ENCODE measurements at regions not wholly inside any gene's neighbourhood (a gene's known extent, or its start where the extent isn't known, plus 50 kb on each side); places are given as distances from the start of the nearest gene placed in this dataset.

- H3K9me3 ChIP-seq (ENCODE audit: control insufficient read depth, insufficient read depth, low read depth, low read length), result no peaks in the 10 kb centered on the region
- no peak for DNase-seq (ENCODE audit: low read depth, low spot score)
- in situ Hi-C loops (cut with HindIII; ENCODE audit: low pct_unique_long_range_greater_than_20kb, low sequenced_read_pairs), result no loop called here
- no peak for ATAC-seq
- CTCF ChIA-PET, result no interaction called here
- no peak for TF ChIP-seq REST (IDR thresholded peaks at IDR 0.05; ENCODE audit: insufficient read depth in 1 of 2, low read depth in 2 of 2, low read length in 1 of 2)
- no peak for TF ChIP-seq CTCF (IDR thresholded peaks at IDR 0.05)
- TF ChIP-seq POLR2AphosphoS5 (IDR thresholded peaks at IDR 0.05; ENCODE audit: low read depth, low read length), result no peak
- TF ChIP-seq SIN3A (IDR thresholded peaks at IDR 0.05; ENCODE audit: borderline replicate concordance, insufficient read depth, low read depth, low read length), result no peak
- TF ChIP-seq TCF7L2 (IDR thresholded peaks at IDR 0.05; ENCODE audit: low read depth, low read length), result no peak
- H3K4me1 ChIP-seq (ENCODE audit: control insufficient read depth, insufficient read depth, low read length), result no peaks in the 10 kb centered on the region
- POLR2A ChIA-PET, result no interaction called here
- intact Hi-C loops (cut with micrococcal nuclease; ENCODE audit: unreplicated experiment), result no loop called here
- no peaks in the 10 kb centered on the region for H3K27me3 ChIP-seq (ENCODE audit: control insufficient read depth, insufficient read depth, low read length)
- BruUV-seq (replicated peaks), result no TSS peak
- H3K4me3 ChIP-seq (ENCODE audit: low read depth in 2 of 2, low read length in 2 of 2), result no peak overlapping the region
- no peaks in the 10 kb centered on the region for H3K36me3 ChIP-seq (ENCODE audit: control insufficient read depth, insufficient read depth, low read length)
- no peak overlapping the region for H3K27ac ChIP-seq (ENCODE audit: low read length)
Measured at GRCh38 chr11:115698243-115698642, 194.0 kb upstream of the CADM1 start.

- H3K4me3 ChIP-seq (ENCODE audit: low read depth in 2 of 2, low read length in 2 of 2), result no peak overlapping the region
- no peaks in the 10 kb centered on the region for H3K9me3 ChIP-seq (ENCODE audit: control insufficient read depth, insufficient read depth, low read depth, low read length)
- TF ChIP-seq POLR2AphosphoS5 (IDR thresholded peaks at IDR 0.05; ENCODE audit: low read depth, low read length) (no peak), TCF7L2 (IDR thresholded peaks at IDR 0.05; ENCODE audit: low read depth, low read length) (no peak), CTCF (IDR thresholded peaks at IDR 0.05) (no peak), SIN3A (IDR thresholded peaks at IDR 0.05; ENCODE audit: borderline replicate concordance, insufficient read depth, low read depth, low read length) (no peak), REST (IDR thresholded peaks at IDR 0.05; ENCODE audit: insufficient read depth in 1 of 2, low read depth in 2 of 2, low read length in 1 of 2) (no peak)
- ATAC-seq, result no peak
- no peak overlapping the region for H3K27ac ChIP-seq (ENCODE audit: low read length)
- in situ Hi-C loops (cut with HindIII; ENCODE audit: low pct_unique_long_range_greater_than_20kb, low sequenced_read_pairs) (no loop called here), intact Hi-C loops (cut with micrococcal nuclease; ENCODE audit: unreplicated experiment) (no loop called here)
- H3K27me3 ChIP-seq (ENCODE audit: control insufficient read depth, insufficient read depth, low read length), result no peaks in the 10 kb centered on the region
- no peaks in the 10 kb centered on the region for H3K4me1 ChIP-seq (ENCODE audit: control insufficient read depth, insufficient read depth, low read length)
- ChIA-PET CTCF (no interaction called here), POLR2A (no interaction called here)
- DNase-seq (ENCODE audit: low read depth, low spot score), result no peak
- no peaks in the 10 kb centered on the region for H3K36me3 ChIP-seq (ENCODE audit: control insufficient read depth, insufficient read depth, low read length)
- no TSS peak for BruUV-seq (replicated peaks)
Measured at GRCh38 chr11:115696563-115696962, 192.3 kb upstream of the CADM1 start.
